ENCODE measurements at regions not wholly inside any gene's neighbourhood (a gene's known extent, or its start where the extent isn't known, plus 50 kb on each side); places are given as distances from the start of the nearest gene placed in this dataset.

DNA sequence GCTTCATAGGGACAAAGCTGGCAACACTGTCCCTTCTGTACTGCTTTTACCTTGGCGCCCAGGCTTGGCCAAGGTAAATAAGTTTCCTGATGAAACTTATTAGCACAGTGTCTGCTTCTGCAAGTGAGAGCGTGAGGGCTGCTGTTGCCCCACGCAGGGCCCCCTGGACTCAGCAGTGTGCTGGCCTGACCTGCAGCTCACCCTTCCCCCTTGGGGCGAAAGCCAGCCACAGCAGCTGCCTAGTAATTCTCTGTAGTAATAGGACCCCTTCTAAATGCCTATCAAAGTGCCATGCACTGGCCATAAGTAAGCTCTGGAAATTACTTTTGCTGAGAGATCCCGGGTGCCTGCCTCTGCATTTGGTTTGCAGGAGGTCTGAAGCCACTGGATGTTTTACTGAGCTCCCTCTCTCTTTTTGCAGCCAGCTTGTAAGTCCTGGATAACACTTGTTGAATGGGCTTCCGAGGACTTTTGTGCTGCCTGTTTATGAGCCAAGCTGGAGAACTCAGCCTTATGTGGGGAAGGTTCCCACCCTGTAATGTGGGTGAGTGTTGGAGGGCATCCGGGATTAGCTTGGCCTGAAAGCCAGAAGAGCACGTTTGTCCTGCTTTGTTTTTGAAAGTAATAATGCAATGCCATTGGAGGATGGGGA is 293.9 kb downstream of the C7orf25 start:
- Histone ChIP-seq H3K4me1 (ENCODE audit: control insufficient read depth in 1 of 2, insufficient read depth in 2 of 2, low read depth in 1 of 2, low read length in 1 of 2) (no peaks in the 10 kb centered on the region), H3F3A (replicated peaks; ENCODE audit: insufficient read depth) (no peaks in the 10 kb centered on the region), H3K79me2 (ENCODE audit: insufficient read depth) (no peaks in the 10 kb centered on the region), H3K27ac (ENCODE audit: low read depth in 2 of 2, low read length in 1 of 2) (no peak overlapping the region), H3K4me2 (no peak overlapping the region), H3K9me2 (no peaks in the 10 kb centered on the region), H3K4me3 (ENCODE audit: low read depth in 2 of 2, low read length in 1 of 2) (no peak overlapping the region), H3K9ac (no peak overlapping the region), H2AFZ (ENCODE audit: low read depth) (no peak overlapping the region), H4K20me1 (ENCODE audit: insufficient read depth) (no peaks in the 10 kb centered on the region), H3K9me3 (no peaks in the 10 kb centered on the region), H3K36me3 (replicated peaks in 1 of 2; ENCODE audit: control insufficient read depth in 1 of 2, insufficient read depth in 2 of 2, low read length in 1 of 2) (no peaks in the 10 kb centered on the region), H3K27me3 (ENCODE audit: insufficient read depth) (no peaks in the 10 kb centered on the region)
- CTCF ChIA-PET, result interaction anchor here (0.9 kb wide), 1 partner anchor 675 kb away, joined by 3 read pairs; no protein-coding TSS in a partner anchor
- WGBS (ENCODE audit: low lambda C conversion rate), result 3% methylated on average over 8 of the region's 8 CpGs
- no peak for TF ChIP-seq FOXJ3 (CRISPR knock-in tag; IDR thresholded peaks at IDR 0.05)
- TF ChIP-seq FOXM1 (IDR thresholded peaks at IDR 0.05; ENCODE audit: low read depth), result no peak
- TF ChIP-seq RFX5 (IDR thresholded peaks at IDR 0.05; ENCODE audit: low read length), result no peak
- TF ChIP-seq, protein P1, sequence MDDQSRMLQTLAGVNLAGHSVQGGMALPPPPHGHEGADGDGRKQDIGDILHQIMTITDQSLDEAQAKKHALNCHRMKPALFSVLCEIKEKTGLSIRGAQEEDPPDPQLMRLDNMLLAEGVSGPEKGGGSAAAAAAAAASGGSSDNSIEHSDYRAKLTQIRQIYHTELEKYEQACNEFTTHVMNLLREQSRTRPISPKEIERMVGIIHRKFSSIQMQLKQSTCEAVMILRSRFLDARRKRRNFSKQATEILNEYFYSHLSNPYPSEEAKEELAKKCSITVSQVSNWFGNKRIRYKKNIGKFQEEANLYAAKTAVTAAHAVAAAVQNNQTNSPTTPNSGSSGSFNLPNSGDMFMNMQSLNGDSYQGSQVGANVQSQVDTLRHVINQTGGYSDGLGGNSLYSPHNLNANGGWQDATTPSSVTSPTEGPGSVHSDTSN (IDR thresholded peaks at IDR 0.05), result no peak
- TF ChIP-seq, protein P2, sequence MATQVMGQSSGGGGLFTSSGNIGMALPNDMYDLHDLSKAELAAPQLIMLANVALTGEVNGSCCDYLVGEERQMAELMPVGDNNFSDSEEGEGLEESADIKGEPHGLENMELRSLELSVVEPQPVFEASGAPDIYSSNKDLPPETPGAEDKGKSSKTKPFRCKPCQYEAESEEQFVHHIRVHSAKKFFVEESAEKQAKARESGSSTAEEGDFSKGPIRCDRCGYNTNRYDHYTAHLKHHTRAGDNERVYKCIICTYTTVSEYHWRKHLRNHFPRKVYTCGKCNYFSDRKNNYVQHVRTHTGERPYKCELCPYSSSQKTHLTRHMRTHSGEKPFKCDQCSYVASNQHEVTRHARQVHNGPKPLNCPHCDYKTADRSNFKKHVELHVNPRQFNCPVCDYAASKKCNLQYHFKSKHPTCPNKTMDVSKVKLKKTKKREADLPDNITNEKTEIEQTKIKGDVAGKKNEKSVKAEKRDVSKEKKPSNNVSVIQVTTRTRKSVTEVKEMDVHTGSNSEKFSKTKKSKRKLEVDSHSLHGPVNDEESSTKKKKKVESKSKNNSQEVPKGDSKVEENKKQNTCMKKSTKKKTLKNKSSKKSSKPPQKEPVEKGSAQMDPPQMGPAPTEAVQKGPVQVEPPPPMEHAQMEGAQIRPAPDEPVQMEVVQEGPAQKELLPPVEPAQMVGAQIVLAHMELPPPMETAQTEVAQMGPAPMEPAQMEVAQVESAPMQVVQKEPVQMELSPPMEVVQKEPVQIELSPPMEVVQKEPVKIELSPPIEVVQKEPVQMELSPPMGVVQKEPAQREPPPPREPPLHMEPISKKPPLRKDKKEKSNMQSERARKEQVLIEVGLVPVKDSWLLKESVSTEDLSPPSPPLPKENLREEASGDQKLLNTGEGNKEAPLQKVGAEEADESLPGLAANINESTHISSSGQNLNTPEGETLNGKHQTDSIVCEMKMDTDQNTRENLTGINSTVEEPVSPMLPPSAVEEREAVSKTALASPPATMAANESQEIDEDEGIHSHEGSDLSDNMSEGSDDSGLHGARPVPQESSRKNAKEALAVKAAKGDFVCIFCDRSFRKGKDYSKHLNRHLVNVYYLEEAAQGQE (IDR thresholded peaks at IDR 0.05; ENCODE audit: low read depth, low read length), result no peak
- no peak for TF ChIP-seq YY1 (IDR thresholded peaks at IDR 0.05; ENCODE audit: low read depth)
- TF ChIP-seq CHD2 (IDR thresholded peaks at IDR 0.05; ENCODE audit: low read length, partially characterized antibody), result no peak
- TF ChIP-seq MXI1 (IDR thresholded peaks at IDR 0.05; ENCODE audit: low read depth, low read length), result no peak
- TF ChIP-seq FOSL2 (IDR thresholded peaks at IDR 0.05; ENCODE audit: borderline replicate concordance, low read depth), result no peak
- no peak for TF ChIP-seq SIN3A (IDR thresholded peaks at IDR 0.05; ENCODE audit: borderline replicate concordance, low read depth, low read length)
- TF ChIP-seq, protein P3, sequence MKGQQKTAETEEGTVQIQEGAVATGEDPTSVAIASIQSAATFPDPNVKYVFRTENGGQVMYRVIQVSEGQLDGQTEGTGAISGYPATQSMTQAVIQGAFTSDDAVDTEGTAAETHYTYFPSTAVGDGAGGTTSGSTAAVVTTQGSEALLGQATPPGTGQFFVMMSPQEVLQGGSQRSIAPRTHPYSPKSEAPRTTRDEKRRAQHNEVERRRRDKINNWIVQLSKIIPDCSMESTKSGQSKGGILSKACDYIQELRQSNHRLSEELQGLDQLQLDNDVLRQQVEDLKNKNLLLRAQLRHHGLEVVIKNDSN (IDR thresholded peaks at IDR 0.05; ENCODE audit: borderline replicate concordance, low read depth), result no peak
- TF ChIP-seq, protein P4, sequence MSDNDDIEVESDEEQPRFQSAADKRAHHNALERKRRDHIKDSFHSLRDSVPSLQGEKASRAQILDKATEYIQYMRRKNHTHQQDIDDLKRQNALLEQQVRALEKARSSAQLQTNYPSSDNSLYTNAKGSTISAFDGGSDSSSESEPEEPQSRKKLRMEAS (IDR thresholded peaks at IDR 0.05; ENCODE audit: low read depth), result no peak
- DNase-seq, result no peak
- POLR2A ChIA-PET, result no interaction called here

Data from SK-N-SH (cell line).